ENCODE measurements at regions not wholly inside any gene's neighbourhood (a gene's known extent, or its start where the extent isn't known, plus 50 kb on each side); places are given as distances from the start of the nearest gene placed in this dataset.
A peak's percentile ranks its signal among the peaks of the same experiment; 100 is the strongest.

DNA sequence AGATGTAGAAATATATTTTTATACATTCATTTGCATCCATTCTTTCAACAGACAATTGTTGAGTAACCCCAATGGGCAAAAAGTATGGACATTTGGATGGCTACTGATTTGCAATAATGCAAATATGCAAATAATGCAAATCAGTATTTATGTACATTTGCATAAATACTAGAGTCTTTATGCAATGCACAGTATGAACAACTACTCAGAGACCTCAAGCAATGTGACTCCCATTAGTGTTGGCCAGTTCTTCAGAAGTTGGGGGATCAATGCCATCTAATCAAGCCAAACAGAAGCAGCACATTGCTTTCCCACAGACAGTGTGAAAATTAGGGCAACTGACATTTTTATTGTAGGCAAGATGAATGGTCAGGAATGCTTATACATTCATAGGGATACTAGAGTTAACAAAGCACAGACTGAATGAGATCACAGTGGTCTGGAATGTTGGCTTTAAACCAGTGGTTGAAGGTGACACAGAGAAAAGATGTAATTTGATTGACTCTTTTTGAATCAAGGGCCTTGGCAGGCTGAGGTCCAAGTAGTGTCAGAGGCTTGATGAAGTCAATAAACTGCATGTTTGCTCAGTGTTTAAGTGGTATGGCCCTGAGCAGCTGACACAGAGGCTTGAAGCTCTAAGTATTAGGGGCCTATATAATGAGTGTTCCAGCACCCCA, 256.6 kb downstream of the CTH start:
- DNase-seq: no peak
- Histone ChIP-seq H3K36me3 (no peaks in the 10 kb centered on the region), H3K27ac (no peak overlapping the region), H3K4me3 (no peak overlapping the region), H3K9me3 (no peaks in the 10 kb centered on the region), H3K4me1 (no peaks in the 10 kb centered on the region), H3K27me3 (no peaks in the 10 kb centered on the region)
- no peak for TF ChIP-seq POLR2A (IDR thresholded peaks at IDR 0.05)
- TF ChIP-seq, protein P1, sequence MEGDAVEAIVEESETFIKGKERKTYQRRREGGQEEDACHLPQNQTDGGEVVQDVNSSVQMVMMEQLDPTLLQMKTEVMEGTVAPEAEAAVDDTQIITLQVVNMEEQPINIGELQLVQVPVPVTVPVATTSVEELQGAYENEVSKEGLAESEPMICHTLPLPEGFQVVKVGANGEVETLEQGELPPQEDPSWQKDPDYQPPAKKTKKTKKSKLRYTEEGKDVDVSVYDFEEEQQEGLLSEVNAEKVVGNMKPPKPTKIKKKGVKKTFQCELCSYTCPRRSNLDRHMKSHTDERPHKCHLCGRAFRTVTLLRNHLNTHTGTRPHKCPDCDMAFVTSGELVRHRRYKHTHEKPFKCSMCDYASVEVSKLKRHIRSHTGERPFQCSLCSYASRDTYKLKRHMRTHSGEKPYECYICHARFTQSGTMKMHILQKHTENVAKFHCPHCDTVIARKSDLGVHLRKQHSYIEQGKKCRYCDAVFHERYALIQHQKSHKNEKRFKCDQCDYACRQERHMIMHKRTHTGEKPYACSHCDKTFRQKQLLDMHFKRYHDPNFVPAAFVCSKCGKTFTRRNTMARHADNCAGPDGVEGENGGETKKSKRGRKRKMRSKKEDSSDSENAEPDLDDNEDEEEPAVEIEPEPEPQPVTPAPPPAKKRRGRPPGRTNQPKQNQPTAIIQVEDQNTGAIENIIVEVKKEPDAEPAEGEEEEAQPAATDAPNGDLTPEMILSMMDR (IDR thresholded peaks at IDR 0.05): no peak
- intact Hi-C loops (cut with DNase I; ENCODE audit: low total_unique reads): no loop called here

DNA sequence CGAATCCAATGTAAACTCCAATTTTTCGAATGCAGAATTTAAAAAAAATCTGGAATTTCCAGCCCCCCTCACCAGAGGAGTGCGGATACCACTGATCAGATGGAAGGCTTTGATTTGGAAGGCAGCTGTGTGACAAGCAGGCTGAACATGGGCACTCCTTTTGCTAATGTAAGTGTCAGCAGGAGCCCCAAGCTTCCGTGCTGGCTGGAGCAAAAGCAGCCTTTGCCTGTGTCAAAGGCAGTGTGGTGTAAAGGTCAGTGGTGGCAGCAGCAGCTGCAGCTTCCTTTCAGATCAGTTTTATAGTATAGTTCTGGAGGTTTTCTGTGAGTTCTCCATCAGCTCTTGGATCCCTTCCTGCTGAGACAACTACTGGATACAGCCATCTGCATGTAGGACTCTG, 259.9 kb downstream of the CTH start:
- no peaks in the 10 kb centered on the region for H3K9me3 ChIP-seq
- intact Hi-C loops (cut with DNase I; ENCODE audit: low total_unique reads): no loop called here
- TF ChIP-seq, protein P1 (IDR thresholded peaks at IDR 0.05): no peak
- TF ChIP-seq POLR2A (IDR thresholded peaks at IDR 0.05): no peak
- DNase-seq: no peak
- H3K27ac ChIP-seq: no peak overlapping the region
- no peaks in the 10 kb centered on the region for H3K4me1 ChIP-seq
- H3K27me3 ChIP-seq: no peaks in the 10 kb centered on the region
- no peaks in the 10 kb centered on the region for H3K36me3 ChIP-seq
- no peak overlapping the region for H3K4me3 ChIP-seq

DNA sequence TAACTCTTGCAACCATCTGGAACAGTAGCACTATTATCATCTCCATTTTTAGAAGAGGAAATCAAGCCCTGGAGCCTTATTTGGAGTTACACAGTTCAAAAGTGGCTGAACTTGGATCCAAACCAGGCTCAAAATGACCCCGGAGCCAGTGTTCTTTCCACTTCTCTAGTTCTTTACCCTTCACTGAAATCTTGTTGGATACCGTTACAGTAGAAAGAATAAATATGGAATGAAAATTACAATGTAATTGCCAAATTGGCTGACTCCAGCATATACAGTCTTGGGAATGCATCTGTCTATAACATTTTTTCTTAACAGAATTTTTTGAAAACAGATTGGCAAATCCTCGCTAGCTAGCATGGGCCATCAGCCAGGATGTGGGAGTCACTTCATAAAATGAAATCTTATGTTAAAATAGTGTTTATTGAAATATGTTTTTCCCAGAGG, 261.4 kb downstream of the CTH start:
- TF ChIP-seq, protein P1 (IDR thresholded peaks at IDR 0.05): no peak
- TF ChIP-seq POLR2A (IDR thresholded peaks at IDR 0.05): no peak
- Histone ChIP-seq H3K36me3 (no peaks in the 10 kb centered on the region), H3K27ac (peak overlapping the region in 1 of 2 donors; percentile 39), H3K4me1 (no peaks in the 10 kb centered on the region), H3K9me3 (no peaks in the 10 kb centered on the region), H3K4me3 (no peak overlapping the region), H3K27me3 (no peaks in the 10 kb centered on the region)
- DNase-seq: no peak
- intact Hi-C loops (cut with DNase I; ENCODE audit: low total_unique reads): no loop called here

DNA sequence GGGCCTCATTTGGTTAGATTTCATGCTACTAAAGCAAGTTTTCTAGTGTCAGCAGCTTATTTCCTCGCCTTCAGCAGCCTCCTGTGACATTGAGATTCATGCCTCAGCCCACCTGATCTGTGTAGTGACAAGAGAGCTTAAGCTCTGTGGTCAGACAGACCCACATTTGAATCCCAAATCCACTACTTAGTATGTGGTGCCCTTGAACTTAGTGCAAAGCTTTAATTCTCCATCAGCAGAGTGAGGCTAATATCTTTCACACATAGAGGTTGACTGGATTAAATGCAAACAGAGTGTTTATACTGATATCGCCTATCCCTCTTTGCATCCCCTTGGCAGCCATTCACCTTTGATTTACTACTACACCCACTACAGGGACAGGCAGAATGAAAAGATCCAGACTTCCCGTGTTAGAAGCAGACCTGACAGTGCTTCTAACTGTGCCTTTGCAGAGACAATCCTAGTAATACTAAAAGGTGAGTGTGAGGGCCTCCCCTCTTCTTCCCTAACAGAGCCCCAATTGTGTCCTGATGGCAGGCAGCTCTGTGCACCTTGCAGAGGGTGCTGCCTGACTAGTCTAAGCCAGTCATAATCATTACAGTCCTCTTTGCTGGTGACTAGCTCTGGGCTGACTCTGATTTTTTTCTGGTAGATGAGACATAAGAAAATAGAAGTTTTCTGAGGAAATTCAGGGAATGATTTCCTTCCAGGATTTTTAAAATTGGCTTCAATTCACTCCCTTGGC, 264.0 kb downstream of the CTH start:
- DNase-seq: no peak
- intact Hi-C loops (cut with DNase I; ENCODE audit: low total_unique reads): no loop called here
- no peaks in the 10 kb centered on the region for H3K4me1 ChIP-seq
- peak overlapping the region in 1 of 2 donors; percentile 16 for H3K27ac ChIP-seq
- no peak for TF ChIP-seq POLR2A (IDR thresholded peaks at IDR 0.05)
- no peaks in the 10 kb centered on the region for H3K27me3 ChIP-seq
- no peak overlapping the region for H3K4me3 ChIP-seq
- H3K36me3 ChIP-seq: no peaks in the 10 kb centered on the region
- no peaks in the 10 kb centered on the region for H3K9me3 ChIP-seq

DNA sequence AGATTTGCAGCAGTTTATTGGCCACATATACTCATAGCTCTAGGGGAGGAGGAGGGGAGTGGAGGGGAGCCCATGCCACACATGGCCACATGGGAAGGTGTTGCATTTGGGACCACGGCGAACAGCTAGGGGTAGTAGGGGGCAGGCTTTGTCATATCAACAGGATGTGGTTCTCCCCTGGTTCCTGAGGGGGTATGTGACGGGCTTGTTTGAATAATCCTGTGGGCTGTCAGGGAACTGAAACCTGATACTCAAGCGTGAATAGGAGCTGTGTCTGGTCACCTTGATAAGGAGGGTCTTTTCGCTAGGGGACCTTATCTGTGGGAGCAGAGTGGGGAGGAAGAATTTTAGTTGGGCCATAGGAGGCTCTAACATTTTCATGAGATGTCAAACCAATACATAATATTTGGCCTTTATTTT, 264.7 kb downstream of the CTH start:
- no peaks in the 10 kb centered on the region for H3K4me1 ChIP-seq
- no peak for TF ChIP-seq POLR2A (IDR thresholded peaks at IDR 0.05)
- TF ChIP-seq, protein P1 (IDR thresholded peaks at IDR 0.05): no peak
- intact Hi-C loops (cut with DNase I; ENCODE audit: low total_unique reads): no loop called here
- DNase-seq: no peak
- H3K27ac ChIP-seq: peak overlapping the region in 1 of 2 donors; percentile 16
- H3K9me3 ChIP-seq: no peaks in the 10 kb centered on the region
- H3K4me3 ChIP-seq: no peak overlapping the region
- H3K36me3 ChIP-seq: no peaks in the 10 kb centered on the region
- H3K27me3 ChIP-seq: no peaks in the 10 kb centered on the region
